ENCODE measurements at regions not wholly inside any gene's neighbourhood (a gene's known extent, or its start where the extent isn't known, plus 50 kb on each side); places are given as distances from the start of the nearest gene placed in this dataset.

DNA sequence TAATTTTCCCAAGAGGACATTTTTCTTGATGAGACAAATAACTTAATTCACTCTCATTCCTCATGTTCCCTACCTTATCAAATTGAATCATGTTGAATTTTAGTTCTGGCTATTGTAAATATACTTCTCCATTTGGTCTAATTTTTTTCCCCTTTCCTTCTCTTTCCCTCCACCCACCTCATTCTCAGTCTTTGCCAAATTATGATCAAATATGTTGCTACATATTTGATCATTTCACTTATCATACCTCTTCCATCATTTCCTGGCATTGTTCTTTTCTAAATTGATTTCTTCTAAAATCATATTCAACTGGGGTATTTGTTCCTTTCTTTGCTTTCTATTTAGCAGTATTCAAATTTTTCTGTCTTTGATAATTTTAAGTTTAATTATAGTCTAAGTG is 52.3 kb downstream of the HDGFL1 start:
- no peak for DNase-seq (ENCODE audit: extremely low read depth in 1 of 11, low read depth in 9 of 11, low spot score in 4 of 11)

DNA sequence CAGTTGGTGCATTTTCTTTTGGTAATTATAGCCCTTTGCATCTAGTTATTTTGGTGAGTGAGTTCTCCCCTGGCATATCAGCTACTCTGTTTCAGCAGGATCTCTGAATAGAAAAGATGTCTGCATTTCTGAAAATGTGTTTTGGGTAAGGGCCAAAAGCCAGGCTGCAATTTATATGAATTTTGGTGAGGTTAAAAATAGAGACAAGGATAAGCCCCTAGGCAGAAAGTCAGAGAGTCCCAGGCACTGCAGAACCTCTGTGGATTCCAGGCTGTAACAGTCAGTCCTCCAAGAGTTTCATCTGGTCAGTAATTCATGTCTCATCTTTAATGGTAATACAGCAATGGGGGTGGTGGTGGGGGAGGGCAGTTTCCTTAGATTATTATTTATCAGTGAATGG is 53.0 kb downstream of the HDGFL1 start:
- no peak for DNase-seq (ENCODE audit: extremely low read depth in 1 of 11, low read depth in 9 of 11, low spot score in 4 of 11)

DNA sequence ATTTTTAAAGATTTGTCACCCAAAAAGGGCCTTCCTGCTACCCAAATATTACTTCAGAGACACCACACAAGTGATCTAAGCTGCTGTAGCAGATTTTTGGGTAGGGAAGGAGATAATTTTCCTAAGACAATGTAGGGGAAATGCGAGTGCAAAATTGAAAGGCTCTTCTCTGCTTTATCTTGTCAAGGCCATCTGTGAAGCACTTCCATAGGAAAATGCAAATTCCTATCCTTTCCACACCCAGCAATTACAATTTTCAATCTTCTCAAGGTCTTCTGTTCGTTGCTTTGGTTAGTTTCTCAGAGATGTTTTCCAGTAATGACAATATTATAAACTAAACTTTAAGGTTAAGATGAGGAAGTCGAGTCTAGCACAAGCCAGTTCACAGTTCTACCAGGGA is 53.4 kb downstream of the HDGFL1 start:
- DNase-seq (ENCODE audit: extremely low read depth in 1 of 11, low read depth in 9 of 11, low spot score in 4 of 11) = no peak

DNA sequence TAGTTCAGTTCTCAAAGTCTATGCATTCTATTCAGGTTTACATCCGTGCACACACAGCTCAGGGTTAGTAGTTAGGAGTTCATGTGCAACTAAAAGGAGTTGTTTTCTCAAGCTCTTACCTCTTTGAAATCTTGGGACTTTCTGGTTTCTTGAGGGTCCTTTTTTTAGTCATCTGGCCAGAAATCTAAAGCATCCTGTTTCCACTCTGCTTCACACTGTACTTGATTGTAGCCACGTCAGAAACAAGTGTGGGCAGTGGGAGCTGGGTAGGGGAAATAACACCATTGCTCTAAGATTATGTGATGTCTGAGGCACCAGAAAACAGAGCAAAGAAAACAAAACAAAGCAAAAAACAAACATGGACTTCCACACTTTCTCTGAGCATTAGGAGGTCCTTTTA is 58.3 kb downstream of the HDGFL1 start:
- DNase-seq (ENCODE audit: extremely low read depth in 1 of 11, low read depth in 9 of 11, low spot score in 4 of 11) = no peak

DNA sequence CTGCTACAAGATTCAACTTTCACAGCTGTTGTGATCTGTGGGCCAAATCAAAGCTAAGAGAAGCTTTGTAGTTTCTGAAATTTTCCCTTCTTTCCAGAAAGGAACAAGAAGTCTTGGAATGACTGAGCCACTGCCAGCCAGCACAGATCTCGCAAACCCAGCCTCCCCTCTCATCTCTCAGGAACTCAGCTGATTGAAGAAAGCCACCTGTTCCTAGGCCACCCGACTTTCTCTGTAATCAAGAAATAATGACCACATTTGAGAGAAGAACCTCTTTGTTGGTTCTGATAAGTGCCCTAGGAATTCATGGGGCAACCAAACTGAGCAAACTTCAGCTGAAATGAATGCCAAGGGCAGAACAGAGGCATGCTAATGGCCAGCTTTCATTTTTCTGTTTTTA is 61.7 kb downstream of the HDGFL1 start:
- DNase-seq (ENCODE audit: extremely low read depth in 1 of 11, low read depth in 9 of 11, low spot score in 4 of 11) = peak in 2 of 11 donors; percentile 24 to 26

DNA sequence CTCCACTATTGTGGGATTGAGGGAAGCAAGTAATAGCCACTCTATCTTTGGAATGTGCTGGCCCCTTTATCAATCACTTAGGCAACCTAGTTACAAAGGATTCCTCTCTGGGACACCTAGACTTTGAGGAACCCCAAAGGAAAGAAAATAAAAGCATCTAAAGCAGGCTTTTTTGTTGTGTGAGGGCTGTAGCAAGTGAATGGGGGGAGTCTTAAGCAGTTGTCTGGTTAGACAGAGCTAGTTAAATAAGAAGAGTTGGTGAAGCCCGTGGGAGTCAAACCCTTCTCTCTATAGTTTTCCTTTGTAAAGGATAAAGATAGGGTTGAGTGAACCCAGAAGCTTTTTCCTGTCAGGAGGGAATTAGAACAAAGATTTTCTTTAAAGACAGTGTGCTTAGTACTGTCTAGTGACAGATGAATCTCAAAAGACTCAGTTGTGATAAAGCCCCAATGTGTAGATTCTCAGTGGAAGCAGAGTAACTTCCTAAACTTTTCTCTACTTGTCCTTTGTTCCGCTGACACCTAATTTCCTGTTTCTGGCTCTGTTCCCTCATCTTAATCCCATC is 63.3 kb downstream of the HDGFL1 start:
- DNase-seq (ENCODE audit: extremely low read depth in 1 of 11, low read depth in 9 of 11, low spot score in 4 of 11) = no peak

DNA sequence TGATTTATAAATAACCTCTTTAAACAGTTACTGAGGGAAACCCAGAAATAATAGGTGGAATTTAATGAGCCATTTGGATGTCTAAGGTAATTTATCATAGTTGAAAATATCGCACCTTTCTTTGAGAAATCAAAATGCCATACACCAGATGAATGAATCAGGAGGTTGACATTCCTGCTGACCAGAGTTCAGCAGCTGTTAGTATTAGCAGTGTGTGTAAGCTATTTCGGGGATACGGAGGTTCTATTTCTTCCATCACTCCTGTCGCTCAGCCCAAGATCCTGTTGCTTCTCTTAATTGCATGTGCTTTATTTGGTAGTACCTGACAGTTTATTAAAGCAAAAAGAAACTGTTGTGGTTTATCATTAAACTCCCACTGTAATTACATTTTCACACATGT is 67.1 kb downstream of the HDGFL1 start:
- DNase-seq (ENCODE audit: extremely low read depth in 1 of 11, low read depth in 9 of 11, low spot score in 4 of 11) = peak in 2 of 11 donors; percentile 20

DNA sequence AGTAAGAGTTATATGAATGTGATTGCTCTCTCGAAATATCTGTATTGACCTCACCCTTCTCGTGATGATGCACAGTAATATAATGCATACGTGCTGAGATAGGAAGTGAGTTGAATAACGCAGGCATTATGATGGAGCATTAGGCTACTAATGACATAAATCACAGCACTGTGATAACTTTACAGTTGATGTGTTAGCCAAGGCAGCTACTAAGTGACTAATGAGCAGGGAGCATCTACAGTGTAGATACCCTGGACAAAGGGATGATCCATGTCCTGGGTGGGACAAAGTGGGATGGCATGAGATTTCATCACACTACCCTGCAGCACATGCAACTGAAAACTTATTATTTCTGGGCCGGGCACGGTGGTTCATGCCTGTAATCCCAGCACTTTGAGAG is 68.4 kb downstream of the HDGFL1 start:
- no peak for DNase-seq (ENCODE audit: extremely low read depth in 1 of 11, low read depth in 9 of 11, low spot score in 4 of 11)

DNA sequence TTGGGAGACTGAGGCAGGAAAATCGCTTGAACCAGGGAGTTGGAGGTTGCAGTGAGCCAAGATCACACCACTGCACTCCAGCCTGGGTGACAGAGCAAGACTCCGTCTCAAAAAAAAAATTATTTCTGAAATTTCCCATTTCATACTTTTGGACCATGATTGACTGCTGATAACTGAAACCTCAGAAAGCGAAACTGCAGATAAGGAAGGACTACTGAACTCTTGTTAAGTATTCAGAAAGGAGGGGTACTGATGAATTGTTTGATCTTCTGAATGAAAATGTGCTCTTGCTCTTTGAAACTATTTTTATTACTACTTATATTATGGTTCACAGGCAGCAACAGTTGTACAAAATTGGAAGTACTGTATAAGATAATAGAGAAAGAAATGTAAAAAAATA is 69.0 kb downstream of the HDGFL1 start:
- DNase-seq (ENCODE audit: extremely low read depth in 1 of 11, low read depth in 9 of 11, low spot score in 4 of 11) = no peak

DNA sequence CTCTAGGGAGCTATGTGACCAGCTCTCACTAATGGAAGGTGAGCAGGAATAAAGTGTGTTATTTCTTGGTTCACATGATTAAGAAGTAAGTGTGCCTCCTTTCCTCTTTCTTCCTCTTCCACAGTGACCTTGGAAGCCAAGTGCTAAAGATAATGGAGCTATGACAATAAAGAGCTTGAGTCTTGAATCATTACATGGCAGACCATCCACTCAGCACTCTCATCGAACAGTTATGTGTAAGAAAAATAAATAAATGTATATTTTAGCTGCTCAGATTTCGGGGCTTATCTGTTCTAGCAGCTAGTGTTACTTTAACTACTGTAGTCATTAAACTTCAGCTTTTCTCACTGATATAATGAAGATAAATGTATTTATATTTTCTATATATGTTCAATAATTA is 72.9 kb downstream of the HDGFL1 start:
- no peak for DNase-seq (ENCODE audit: extremely low read depth in 1 of 11, low read depth in 9 of 11, low spot score in 4 of 11)

DNA sequence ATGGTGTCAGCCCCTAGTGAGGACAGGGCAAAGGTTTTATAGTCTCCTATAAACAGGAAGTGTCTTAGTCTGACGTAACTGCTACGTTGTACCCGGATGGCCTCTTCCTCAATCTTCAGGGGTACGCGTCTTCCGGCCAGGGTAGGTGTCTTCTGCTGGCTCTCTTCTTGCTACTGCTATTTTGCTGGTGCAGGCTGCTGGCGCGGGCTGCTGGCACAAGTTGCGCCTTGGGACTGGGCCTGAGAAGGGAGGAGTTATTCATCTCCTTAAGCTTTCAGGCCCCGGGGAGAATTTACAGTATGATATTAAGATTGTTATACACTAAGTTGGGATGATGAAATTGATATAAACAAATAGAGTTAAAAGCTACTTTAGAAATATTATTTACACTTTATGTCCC is 74.4 kb downstream of the HDGFL1 start:
- DNase-seq (ENCODE audit: extremely low read depth in 1 of 11, low read depth in 9 of 11, low spot score in 4 of 11) = no peak

DNA sequence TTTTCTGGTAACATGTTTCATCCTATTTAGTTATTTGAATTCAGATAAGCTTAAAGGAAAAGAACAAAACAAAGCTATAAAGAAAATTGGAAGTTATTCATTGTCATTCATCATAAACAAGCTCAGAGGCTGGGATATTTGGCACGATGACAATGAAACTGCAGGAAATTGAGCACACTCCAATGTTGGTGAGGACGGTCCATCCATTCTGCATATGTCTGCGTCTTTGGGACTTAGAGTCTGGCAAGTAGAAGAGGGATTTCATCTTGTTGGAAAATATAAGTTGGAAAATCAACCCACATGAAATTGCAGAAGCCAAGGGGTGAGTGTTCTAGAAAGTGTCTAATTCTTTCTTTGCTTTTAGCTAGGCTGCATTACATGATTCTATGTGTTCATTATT is 78.4 kb downstream of the HDGFL1 start:
- DNase-seq (ENCODE audit: extremely low read depth in 1 of 11, low read depth in 9 of 11, low spot score in 4 of 11) = no peak

DNA sequence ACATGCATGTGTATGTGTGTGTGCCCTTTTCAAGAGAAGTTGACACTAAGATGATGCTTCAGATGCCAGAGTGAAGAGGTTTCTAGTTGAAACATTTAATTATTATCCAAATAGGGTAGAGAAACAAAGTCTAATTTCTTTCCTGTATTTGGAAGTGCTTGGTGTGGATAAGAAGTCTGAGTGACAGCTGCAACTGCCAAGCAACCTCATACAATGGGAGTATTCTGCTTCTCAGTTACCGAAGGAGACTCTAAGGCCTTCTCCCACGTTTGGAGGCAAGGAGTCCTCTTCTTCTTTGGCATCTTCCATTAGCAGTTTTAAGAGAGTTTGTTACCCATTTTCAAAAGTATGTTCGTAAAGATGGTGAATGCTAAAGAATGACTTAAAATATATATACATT is 82.4 kb downstream of the HDGFL1 start:
- DNase-seq (ENCODE audit: extremely low read depth in 1 of 11, low read depth in 9 of 11, low spot score in 4 of 11) = no peak

DNA sequence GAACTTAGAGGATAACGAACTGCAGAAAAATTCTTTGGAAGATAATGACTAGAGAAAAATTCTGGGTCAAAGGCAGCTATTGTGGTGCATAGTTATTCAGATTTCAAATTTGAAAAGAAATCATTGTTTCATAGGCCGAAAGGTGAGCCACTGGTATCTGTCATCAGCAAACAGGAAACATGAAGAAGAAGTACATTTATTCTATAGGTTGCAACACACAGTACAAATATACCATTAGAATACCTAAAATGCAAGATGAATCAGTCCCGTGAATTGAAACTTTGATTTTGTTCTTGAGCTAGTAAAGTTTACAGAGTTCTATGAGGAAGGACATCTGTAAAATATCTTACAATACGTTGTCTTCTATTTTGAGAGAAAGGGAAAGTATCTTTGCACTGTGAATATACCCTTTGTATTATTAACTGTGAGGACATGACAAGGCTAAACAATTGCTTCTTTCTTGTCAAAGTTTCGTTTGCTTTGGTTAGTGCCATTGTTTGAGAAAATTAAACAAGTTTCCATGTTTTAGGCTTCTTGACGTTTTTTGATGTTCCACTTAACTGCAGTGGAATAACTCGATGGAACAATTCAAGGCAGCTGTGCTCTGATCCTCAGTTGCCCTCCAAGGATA is 84.7 kb downstream of the HDGFL1 start:
- no peak for DNase-seq (ENCODE audit: extremely low read depth in 1 of 11, low read depth in 9 of 11, low spot score in 4 of 11)

DNA sequence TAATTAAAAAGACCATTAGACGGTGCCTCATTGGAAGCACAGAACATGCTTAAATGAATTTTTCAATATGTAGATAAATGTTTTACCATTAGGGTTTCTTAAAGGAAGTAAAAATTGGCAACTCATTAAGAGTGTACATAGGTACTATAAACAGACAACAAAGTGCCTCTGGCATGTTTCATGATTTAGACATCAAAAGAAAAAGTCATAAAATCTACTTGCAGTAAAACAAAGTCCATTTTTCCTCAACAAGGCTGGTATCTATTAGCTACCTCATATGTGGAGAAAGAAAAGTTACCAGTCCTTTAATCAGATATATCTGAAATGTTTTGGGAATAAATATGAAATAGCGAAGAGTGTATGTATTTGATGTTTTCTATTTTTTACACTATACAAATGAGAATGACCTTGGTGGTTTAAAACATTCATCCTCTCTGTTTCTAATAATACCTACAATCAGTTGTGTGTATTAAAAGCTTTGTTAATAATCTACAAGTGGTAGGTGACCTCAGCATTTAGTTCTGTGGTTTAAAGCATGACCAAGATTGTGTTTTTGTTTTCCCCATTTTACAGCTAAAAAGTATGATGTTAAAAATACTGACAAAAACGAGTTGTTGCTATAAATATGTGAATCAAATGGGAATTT is 87.5 kb downstream of the HDGFL1 start:
- no peak for DNase-seq (ENCODE audit: extremely low read depth in 1 of 11, low read depth in 9 of 11, low spot score in 4 of 11)

DNA sequence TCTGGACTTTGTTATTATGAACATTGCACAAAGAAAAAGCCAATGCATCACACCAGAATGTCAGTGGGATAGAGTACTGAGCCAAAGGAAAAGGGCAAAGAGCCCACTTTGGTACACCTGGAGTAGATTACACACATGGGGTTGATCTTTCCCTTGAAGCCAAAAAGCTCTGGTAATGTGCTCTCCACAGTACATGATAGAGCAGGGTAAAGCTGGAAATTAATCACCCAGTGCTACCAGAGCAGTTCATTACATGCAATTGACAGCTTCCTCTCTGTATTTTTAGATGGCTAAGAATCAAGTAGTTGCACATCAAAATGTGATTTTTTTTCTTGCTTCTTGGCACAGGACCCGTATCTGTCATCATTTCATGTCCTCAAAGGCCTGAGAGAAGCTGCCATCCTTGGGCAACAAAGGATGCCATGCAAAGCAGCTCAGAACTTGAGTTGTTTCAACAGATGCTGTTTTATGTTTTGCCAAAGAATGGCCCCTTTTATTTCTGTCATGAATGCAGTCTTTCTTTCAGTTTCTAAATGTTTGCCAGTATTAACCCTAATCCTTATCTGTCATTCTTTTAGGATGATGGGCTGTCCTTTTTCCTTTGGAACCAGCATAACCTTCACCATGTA is 88.1 kb downstream of the HDGFL1 start:
- no peak for DNase-seq (ENCODE audit: extremely low read depth in 1 of 11, low read depth in 9 of 11, low spot score in 4 of 11)

DNA sequence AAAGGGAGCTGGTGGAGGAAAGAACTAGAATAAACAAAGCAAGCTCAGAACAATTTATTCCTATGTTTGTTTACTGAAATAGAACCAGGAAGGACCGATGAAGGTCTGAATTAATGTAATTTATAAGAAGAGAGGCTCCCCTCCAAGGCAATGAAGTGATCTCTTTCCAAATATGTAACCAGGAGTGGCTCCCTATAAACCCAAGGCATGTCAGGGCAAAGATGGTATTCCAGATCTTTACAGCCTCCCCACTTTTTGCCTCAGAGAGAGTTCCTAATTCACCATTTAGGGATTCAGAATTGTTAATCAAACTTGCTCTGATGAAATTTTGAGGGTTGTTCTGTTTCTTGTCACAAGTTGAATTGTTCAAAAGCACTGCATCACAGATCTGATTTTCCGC is 88.8 kb downstream of the HDGFL1 start:
- no peak for DNase-seq (ENCODE audit: extremely low read depth in 1 of 11, low read depth in 9 of 11, low spot score in 4 of 11)

DNA sequence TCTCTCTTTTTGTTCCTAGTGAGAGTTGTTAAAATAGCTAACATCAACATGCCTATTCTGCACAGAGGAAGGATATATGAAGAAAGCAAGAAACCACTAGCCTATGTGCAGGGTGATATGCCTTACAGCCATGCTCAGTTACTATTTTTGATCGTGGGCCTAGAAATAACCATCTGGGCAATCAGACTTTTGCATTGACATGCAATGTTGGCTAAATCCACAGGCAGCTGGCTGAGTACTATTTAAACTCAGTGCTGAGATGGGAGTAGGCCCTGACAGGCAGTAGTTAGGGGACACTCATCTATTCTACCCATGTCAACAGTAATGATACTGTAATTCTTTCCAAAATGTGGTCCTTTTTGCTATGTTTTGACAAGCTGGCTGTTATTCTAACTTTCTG is 89.6 kb downstream of the HDGFL1 start:
- DNase-seq (ENCODE audit: extremely low read depth in 1 of 11, low read depth in 9 of 11, low spot score in 4 of 11) = no peak

DNA sequence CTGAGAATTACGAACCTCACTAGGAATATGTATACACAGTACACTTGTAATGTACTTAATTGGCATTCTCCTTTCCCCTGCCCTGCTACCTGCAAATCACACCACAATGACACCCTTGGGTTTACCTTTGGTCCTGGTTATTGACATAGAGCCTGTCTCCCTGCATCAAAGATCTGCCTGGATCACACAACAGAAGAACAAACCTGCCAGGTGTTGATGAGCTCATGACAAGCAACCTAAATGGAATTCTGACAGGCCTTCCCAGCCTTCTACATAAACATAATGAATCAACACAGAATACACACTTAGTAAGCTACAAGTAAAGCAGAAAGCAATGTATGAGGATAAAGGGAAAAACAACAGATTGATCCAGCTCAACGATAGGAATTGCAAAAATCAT is 95.6 kb downstream of the HDGFL1 start:
- DNase-seq (ENCODE audit: extremely low read depth in 1 of 11, low read depth in 9 of 11, low spot score in 4 of 11) = no peak

DNA sequence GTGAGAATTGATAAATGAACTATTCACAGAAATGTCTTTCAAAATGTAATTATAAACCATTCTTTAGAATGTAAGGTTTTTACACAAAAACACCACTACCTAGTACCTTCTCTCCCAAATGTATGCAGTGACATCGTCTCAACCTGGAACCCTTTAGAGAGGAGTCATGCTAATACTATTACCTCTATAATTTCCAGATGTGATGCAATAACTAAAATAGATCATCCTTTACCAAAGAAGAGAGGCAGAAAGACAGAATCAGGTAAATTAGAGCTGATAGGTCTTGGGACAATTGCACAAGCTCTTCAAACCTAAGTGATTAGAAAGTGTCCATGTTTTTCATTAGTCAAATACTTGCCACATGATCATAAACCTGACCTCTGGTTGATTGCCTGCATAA is 96.7 kb downstream of the HDGFL1 start:
- no peak for DNase-seq (ENCODE audit: extremely low read depth in 1 of 11, low read depth in 9 of 11, low spot score in 4 of 11)

DNA sequence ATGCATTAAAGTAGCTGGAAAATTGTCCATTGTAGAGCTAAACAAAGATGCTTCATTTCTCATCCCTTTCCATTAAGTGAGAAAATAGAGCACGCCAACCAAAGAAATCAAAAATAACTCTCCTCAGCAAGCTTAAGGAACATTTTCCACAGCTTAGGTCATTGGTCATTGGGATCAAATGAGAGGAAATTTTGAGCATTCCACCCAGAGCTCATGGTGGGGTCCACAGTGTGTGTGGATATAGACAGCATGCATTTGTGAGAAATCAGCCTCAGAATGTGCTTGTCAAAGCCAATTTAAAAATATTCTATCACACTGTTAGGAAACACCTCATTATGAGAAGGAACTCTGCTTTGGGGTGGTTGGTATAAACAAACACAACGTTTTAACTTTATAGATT is 97.2 kb downstream of the HDGFL1 start:
- DNase-seq (ENCODE audit: extremely low read depth in 1 of 11, low read depth in 9 of 11, low spot score in 4 of 11) = no peak
